DND-41 (cell line): ENCODE measurements at regions not wholly inside any gene's neighbourhood (a gene's known extent, or its start where the extent isn't known, plus 50 kb on each side); places are given as distances from the start of the nearest gene placed in this dataset.

ENCODE experiments used
- ATAC-seq: fragments of 200-7000 bp; cut with Tn5 transposase; 3 replicates; pipeline ENCODE4 v1.9.1; 2021; ENCODE audit warnings: low read depth; ENCODE audit not compliant: insufficient read depth
- DNase-seq: peaks from one replicate; pipeline ENCODE4 v3.0.0-alpha.2; 2020
- H2AFZ ChIP-seq: 2 replicates; pipeline ENCODE4 v1.6.0; 2012; ENCODE audit warnings: low read depth, low read length
- H3K27ac ChIP-seq: 2 replicates; pipeline ENCODE4 v1.5.1; 2012; ENCODE audit warnings: low read length, inconsistent platforms
- H3K27me3 ChIP-seq: fragments of 200-600 bp; sonication (generic); 2 replicates; pipeline ENCODE4 v1.6.0; 2012; ENCODE audit warnings: low read length, mild to moderate bottlenecking, inconsistent platforms; ENCODE audit not compliant: insufficient read depth, poor library complexity
- H3K36me3 ChIP-seq: 2 replicates; pipeline ENCODE4 v1.5.1; 2012; ENCODE audit warnings: low read length, inconsistent platforms; ENCODE audit not compliant: insufficient read depth
- H3K4me1 ChIP-seq: 2 replicates; pipeline ENCODE4 v1.5.1; 2012; ENCODE audit warnings: mild to moderate bottlenecking, low read length; ENCODE audit not compliant: insufficient read depth
- H3K4me2 ChIP-seq: 2 replicates; pipeline ENCODE4 v1.6.0; 2012; ENCODE audit warnings: mild to moderate bottlenecking, moderate library complexity, low read length, inconsistent platforms; ENCODE audit not compliant: insufficient read depth
- H3K4me3 ChIP-seq, 2 experiments: fragments of 200-600 bp in 1 of 2; shearing (Covaris generic) in 1 of 2; 2 replicates each; pipeline ENCODE4 v1.5.1; 2012 to 2016; ENCODE audit warnings: inconsistent platforms in 2 of 2, low read length in 2 of 2, mild to moderate bottlenecking in 2 of 2, low read depth in 1 of 2, moderate library complexity in 1 of 2
- H3K79me2 ChIP-seq: 2 replicates; pipeline ENCODE4 v1.6.0; 2012; ENCODE audit warnings: low read length, inconsistent platforms; ENCODE audit not compliant: insufficient read depth
- H3K9ac ChIP-seq: 2 replicates; pipeline ENCODE4 v1.6.0; 2012; ENCODE audit warnings: low read depth, mild to moderate bottlenecking, inconsistent platforms, low read length, moderate library complexity
- H3K9me3 ChIP-seq: 2 replicates; pipeline ENCODE4 v1.5.1; 2012; ENCODE audit warnings: low read length, moderate library complexity, mild to moderate bottlenecking, inconsistent platforms; ENCODE audit not compliant: insufficient read depth, severe bottlenecking
- H4K20me1 ChIP-seq: 2 replicates; pipeline ENCODE4 v1.6.0; 2012; ENCODE audit warnings: low read length; ENCODE audit not compliant: insufficient read depth
- CTCF ChIP-seq: IDR thresholded peaks from 2 replicates; pipeline ENCODE4 v1.5.1; 2012; ENCODE audit warnings: borderline replicate concordance, low read length, moderate library complexity, mild to moderate bottlenecking; ENCODE audit not compliant: poor library complexity, severe bottlenecking; ENCODE audit errors: extremely low read depth
- EZH2 ChIP-seq: IDR thresholded peaks from 3 replicates; pipeline ENCODE4 v1.6.1; 2012; ENCODE audit warnings: borderline replicate concordance, low read depth, mild to moderate bottlenecking, moderate library complexity, low read length, inconsistent platforms; ENCODE audit not compliant: severe bottlenecking

GRCh38 chr2:52749764-52750163 is 1017.8 kb upstream of the CHAC2 start:
- TF ChIP-seq CTCF (no peak), EZH2 (no peak)
- Histone ChIP-seq H3K4me1 (no peaks in the 10 kb centered on the region), H3K9me3 (peaks cover 3% of the 10 kb centered on the region), H3K27ac (no peak overlapping the region), H3K36me3 (no peaks in the 10 kb centered on the region), H3K4me3 (no peak overlapping the region), H3K9ac (no peak overlapping the region), H4K20me1 (no peaks in the 10 kb centered on the region), H3K27me3 (no peaks in the 10 kb centered on the region), H3K79me2 (no peaks in the 10 kb centered on the region), H3K4me2 (no peak overlapping the region), H2AFZ (no peak overlapping the region)
- ATAC-seq: no peak
- DNase-seq: no peak

- ATAC-seq: no peak
- peaks cover 3% of the 10 kb centered on the region for H3K9me3 ChIP-seq
- no peak for DNase-seq
These were observed 1022.5 kb upstream of the CHAC2 start for GRCh38 chr2:52745144-52745543.

GRCh38 chr2:52732849-52733395 is 1034.7 kb upstream of the CHAC2 start:
- ATAC-seq: no peak
- no peaks in the 10 kb centered on the region for H3K27me3 ChIP-seq

More at GRCh38 chr2:52745144-52745543, 1022.5 kb upstream of the CHAC2 start:
- Histone ChIP-seq H3K27me3 (no peaks in the 10 kb centered on the region), H3K4me2 (no peak overlapping the region), H3K27ac (no peak overlapping the region), H3K4me1 (no peaks in the 10 kb centered on the region), H2AFZ (no peak overlapping the region), H3K36me3 (no peaks in the 10 kb centered on the region), H3K9ac (no peak overlapping the region), H3K4me3 (no peak overlapping the region), H4K20me1 (no peaks in the 10 kb centered on the region), H3K79me2 (no peaks in the 10 kb centered on the region)
- no peak for TF ChIP-seq EZH2
- no peak for TF ChIP-seq CTCF

More at GRCh38 chr2:52732849-52733395, 1034.7 kb upstream of the CHAC2 start:
- Histone ChIP-seq H3K79me2 (no peaks in the 10 kb centered on the region), H4K20me1 (no peaks in the 10 kb centered on the region), H2AFZ (no peak overlapping the region), H3K4me2 (no peak overlapping the region), H3K4me1 (no peaks in the 10 kb centered on the region), H3K4me3 (no peak overlapping the region), H3K36me3 (no peaks in the 10 kb centered on the region), H3K9me3 (no peaks in the 10 kb centered on the region), H3K9ac (no peak overlapping the region), H3K27ac (no peak overlapping the region)
- no peak for DNase-seq
- TF ChIP-seq CTCF: no peak
- TF ChIP-seq EZH2: no peak
